ENCODE measurements at regions not wholly inside any gene's neighbourhood (a gene's known extent, or its start where the extent isn't known, plus 50 kb on each side); places are given as distances from the start of the nearest gene placed in this dataset.

- DNase-seq: no peak
These were observed 102.9 kb downstream of the PFKFB3 start for GRCh38 chr10:6305401-6306321.

- DNase-seq: no peak
These were observed 104.2 kb downstream of the PFKFB3 start for GRCh38 chr10:6306917-6307316.

- no peak for DNase-seq
These were observed 107.1 kb downstream of the PFKFB3 start for GRCh38 chr10:6309816-6310215.

GRCh38 chr10:6310977-6311376 is 108.2 kb downstream of the PFKFB3 start:
- DNase-seq: no peak

- no peak for DNase-seq
These were observed 109.1 kb downstream of the PFKFB3 start for GRCh38 chr10:6311700-6312330.

- no peak for DNase-seq
These were observed 109.9 kb downstream of the PFKFB3 start for GRCh38 chr10:6312636-6313035.

GRCh38 chr10:6313111-6313895 is 110.6 kb downstream of the PFKFB3 start:
- DNase-seq: no peak

GRCh38 chr10:6314620-6315205 is 112.0 kb downstream of the PFKFB3 start:
- no peak for DNase-seq

GRCh38 chr10:6319119-6319518 is 116.4 kb downstream of the PFKFB3 start:
- DNase-seq: no peak

- DNase-seq: no peak
These were observed 117.7 kb downstream of the PFKFB3 start for GRCh38 chr10:6320320-6321010.

GRCh38 chr10:6321880-6322279 is 119.1 kb downstream of the PFKFB3 start:
- no peak for DNase-seq

GRCh38 chr10:6322805-6323204 is 120.1 kb downstream of the PFKFB3 start:
- no peak for DNase-seq

GRCh38 chr10:6327961-6328698 is 125.4 kb downstream of the PFKFB3 start:
- no peak for DNase-seq

GRCh38 chr10:6328699-6329423 is 126.1 kb downstream of the PFKFB3 start:
- DNase-seq: peak; percentile 67 to 80 (median 76)

- no peak for DNase-seq
These were observed 130.4 kb downstream of the PFKFB3 start for GRCh38 chr10:6333086-6333485.

- DNase-seq: no peak
These were observed 131.2 kb downstream of the PFKFB3 start for GRCh38 chr10:6333973-6334372.

- DNase-seq: no peak
These were observed 133.3 kb downstream of the PFKFB3 start for GRCh38 chr10:6336016-6336415.

- DNase-seq: no peak
These were observed 134.7 kb downstream of the PFKFB3 start for GRCh38 chr10:6337382-6337781.

GRCh38 chr10:6338361-6338760 is 135.6 kb downstream of the PFKFB3 start:
- DNase-seq: no peak

- no peak for DNase-seq
These were observed 137.2 kb downstream of the PFKFB3 start for GRCh38 chr10:6339891-6340290.
